IMR-90 (cell line): ENCODE measurements at regions not wholly inside any gene's neighbourhood (a gene's known extent, or its start where the extent isn't known, plus 50 kb on each side); places are given as distances from the start of the nearest gene placed in this dataset.

Source experiments
- ATAC-seq: fragments of 200-7000 bp; cut with Tn5 transposase; 2 replicates; pipeline ENCODE4 v1.9.1; 2020; ENCODE audit warnings: low read depth, mild to moderate bottlenecking, moderate library complexity
- BruUV-seq: library from RNA; stranded (reverse); fragments of 400-500 nt; replicated peaks from 2 replicates; lab custom pipeline; 2021; lab: Mats Ljungman, UMichigan
- CTCF ChIA-PET: fragments of 300-600 bp; formaldehyde crosslinking; extraction: SDS; loops from one replicate; lab custom pipeline; 2021; ENCODE audit warnings: antibody characterized with exemption; lab: Yijun Ruan, JAX
- POLR2A ChIA-PET: fragments of 300-600 bp; sonication (Branson Sonifier 250); formaldehyde crosslinking; loops from one replicate; lab custom pipeline; 2022; ENCODE audit warnings: antibody characterized with exemption; ENCODE audit not compliant: unreplicated experiment; lab: Charles Lee
- DNase-seq: peaks from one replicate; pipeline ENCODE4 v3.0.0; 2013
- H2AFZ ChIP-seq: replicated peaks from 2 replicates; pipeline ENCODE3; 2013; ENCODE audit warnings: low read length, mild to moderate bottlenecking; ENCODE audit not compliant: poor library complexity
- H2AK5ac ChIP-seq: 2 replicates; pipeline ENCODE4 v1.6.1; 2013; ENCODE audit warnings: low read depth, low read length, inconsistent platforms
- H2AK9ac ChIP-seq: replicated peaks from 2 replicates; pipeline ENCODE3; 2013; ENCODE audit warnings: mild to moderate bottlenecking, low read depth, low read length, moderate library complexity; ENCODE audit not compliant: poor library complexity
- H2BK120ac ChIP-seq: 2 replicates; pipeline ENCODE4 v1.6.1; 2013; ENCODE audit warnings: low read depth, low read length, inconsistent platforms
- H2BK15ac ChIP-seq: 3 replicates; pipeline ENCODE4 v1.6.1; 2013; ENCODE audit warnings: low read depth, low read length, inconsistent platforms
- H2BK20ac ChIP-seq: 2 replicates; pipeline ENCODE4 v1.6.1; 2013; ENCODE audit warnings: low read depth, mild to moderate bottlenecking, inconsistent platforms, low read length, moderate library complexity
- H2BK5ac ChIP-seq: 2 replicates; pipeline ENCODE4 v1.6.1; 2013; ENCODE audit warnings: mild to moderate bottlenecking, low read depth, low read length, inconsistent platforms; ENCODE audit not compliant: poor library complexity, severe bottlenecking
- H3K14ac ChIP-seq: replicated peaks from 2 replicates; pipeline ENCODE4 v1.6.1; 2013; ENCODE audit warnings: low read depth, low read length, inconsistent platforms
- H3K18ac ChIP-seq: 2 replicates; pipeline ENCODE4 v1.6.1; 2013; ENCODE audit warnings: low read depth, low read length, control low read depth
- H3K23ac ChIP-seq: 2 replicates; pipeline ENCODE4 v1.6.1; 2013; ENCODE audit warnings: low read depth, low read length, inconsistent platforms
- H3K27ac ChIP-seq: 2 replicates; pipeline ENCODE4 v1.5.1; 2013; ENCODE audit warnings: mild to moderate bottlenecking, control low read depth, low read length; ENCODE audit not compliant: insufficient read depth
- H3K27me3 ChIP-seq: 2 replicates; pipeline ENCODE4 v1.6.1; 2013; ENCODE audit warnings: low read length; ENCODE audit not compliant: control insufficient read depth, insufficient read depth
- H3K36me3 ChIP-seq: 2 replicates; pipeline ENCODE4 v1.6.1; 2013; ENCODE audit warnings: low read length, mixed read lengths; ENCODE audit not compliant: control insufficient read depth, insufficient read depth
- H3K4ac ChIP-seq: 2 replicates; pipeline ENCODE4 v1.6.1; 2013; ENCODE audit warnings: low read depth, low read length, inconsistent platforms
- H3K4me1 ChIP-seq: 2 replicates; pipeline ENCODE4 v1.6.1; 2013; ENCODE audit warnings: low read length, mixed read lengths; ENCODE audit not compliant: control insufficient read depth, insufficient read depth
- H3K4me2 ChIP-seq: 2 replicates; pipeline ENCODE4 v1.6.1; 2013; ENCODE audit warnings: low read depth, mild to moderate bottlenecking, control low read depth, low read length, moderate library complexity
- H3K4me3 ChIP-seq: 2 replicates; pipeline ENCODE4 v1.5.1; 2013; ENCODE audit warnings: low read depth, mild to moderate bottlenecking, control low read depth, low read length, moderate library complexity; ENCODE audit not compliant: insufficient read depth
- H3K56ac ChIP-seq: 2 replicates; pipeline ENCODE4 v1.6.1; 2013; ENCODE audit warnings: low read length, inconsistent platforms; ENCODE audit not compliant: insufficient read depth; ENCODE audit errors: extremely low read depth
- H3K79me1 ChIP-seq, 2 experiments: 2 replicates each; pipeline ENCODE4 v1.6.1; 2013; ENCODE audit warnings: low read length in 2 of 2, inconsistent platforms in 1 of 2, low read depth in 1 of 2
- H3K9ac ChIP-seq: 2 replicates; pipeline ENCODE4 v1.6.1; 2013; ENCODE audit warnings: low read depth, low read length, control low read depth
- H3K9me1 ChIP-seq: 2 replicates; pipeline ENCODE4 v1.6.1; 2013; ENCODE audit warnings: low read length, inconsistent platforms; ENCODE audit not compliant: insufficient read depth
- H3K9me3 ChIP-seq: 2 replicates; pipeline ENCODE4 v1.6.1; 2013; ENCODE audit warnings: low read length; ENCODE audit not compliant: control insufficient read depth, insufficient read depth
- H4K20me1 ChIP-seq: 2 replicates; pipeline ENCODE4 v1.6.1; 2013; ENCODE audit warnings: low read length, inconsistent platforms; ENCODE audit not compliant: insufficient read depth
- H4K5ac ChIP-seq: 2 replicates; pipeline ENCODE4 v1.6.1; 2013; ENCODE audit warnings: mild to moderate bottlenecking, low read depth, low read length, control low read depth
- H4K8ac ChIP-seq, 2 experiments: 2 replicates each; pipeline ENCODE4 v1.6.1; 2013; ENCODE audit warnings: low read depth in 2 of 2, low read length in 2 of 2, control low read depth in 1 of 2, inconsistent platforms in 1 of 2
- H4K91ac ChIP-seq: 2 replicates; pipeline ENCODE4 v1.6.1; 2013; ENCODE audit warnings: low read depth, low read length, inconsistent platforms; ENCODE audit not compliant: insufficient read depth
- BHLHE40 ChIP-seq: fragments of 150-350 bp; IDR thresholded peaks from 2 replicates; pipeline ENCODE4 v1.6.1; 2016; ENCODE audit warnings: mild to moderate bottlenecking, low read depth, low read length
- CHD1 ChIP-seq: IDR thresholded peaks from 2 replicates; pipeline ENCODE4 v1.6.1; 2012; ENCODE audit warnings: low read depth, low read length, improper control_type of control experiment
- CTCF ChIP-seq: conservative IDR thresholded peaks from 2 replicates; pipeline ENCODE4 v1.5.1; 2012; ENCODE audit warnings: mild to moderate bottlenecking, low read depth, low read length, improper control_type of control experiment
- ELK1 ChIP-seq: fragments of 150-350 bp; IDR thresholded peaks from 2 replicates; pipeline ENCODE4 v1.6.1; 2016; ENCODE audit warnings: low read depth, mild to moderate bottlenecking, low read length, moderate library complexity, borderline replicate concordance
- FOS ChIP-seq: fragments of 150-350 bp; IDR thresholded peaks from 2 replicates; pipeline ENCODE4 v1.6.1; 2016; ENCODE audit warnings: low read depth, low read length
- MXI1 ChIP-seq: IDR thresholded peaks from 2 replicates; pipeline ENCODE4 v1.6.1; 2012; ENCODE audit warnings: low read depth, mild to moderate bottlenecking, low read length, moderate library complexity, borderline replicate concordance
- NFE2L2 ChIP-seq: fragments of 150-350 bp; IDR thresholded peaks from 2 replicates; pipeline ENCODE4 v1.6.1; 2016; ENCODE audit warnings: low read depth, mild to moderate bottlenecking, low read length
- RAD21 ChIP-seq: IDR thresholded peaks from 2 replicates; pipeline ENCODE4 v1.6.1; 2012; ENCODE audit warnings: low read length, improper control_type of control experiment
- SMC3 ChIP-seq: fragments of 150-350 bp; IDR thresholded peaks from 2 replicates; pipeline ENCODE4 v1.6.1; 2016; ENCODE audit warnings: low read depth, mild to moderate bottlenecking, antibody characterized with exemption, low read length, moderate library complexity
- dilution Hi-C: fragments of 300-500 bp; cut with HindIII; formaldehyde crosslinking; loops from one replicate; pipeline ENCODE4 v1.14.3; 2018; ENCODE audit warnings: low sequenced_read_pairs; ENCODE audit not compliant: unreplicated experiment
- in situ Hi-C: fragments of 300-500 bp; cut with MboI; formaldehyde crosslinking; loops from 3 replicates; pipeline ENCODE4 v1.14.3; 2019; ENCODE audit warnings: low sequenced_read_pairs, inconsistent platforms, mixed read lengths
- intact Hi-C: fragments of 100-400 bp; cut with micrococcal nuclease; formaldehyde crosslinking; loops from 2 replicates; pipeline ENCODE4 v1.10.0; 2022

GRCh38 chr2:150100834-150101233 lies 386.6 kb downstream of the RND3 start:
- Histone ChIP-seq H3K27me3 (no peaks in the 10 kb centered on the region), H2AK9ac (no peak overlapping the region), H4K8ac (no peak overlapping the region), H2BK20ac (no peak overlapping the region), H3K18ac (no peak overlapping the region), H4K20me1 (no peaks in the 10 kb centered on the region), H2AK5ac (no peak overlapping the region), H3K56ac (no peak overlapping the region), H3K4ac (no peak overlapping the region), H2BK5ac (no peak overlapping the region), H3K79me1 (no peaks in the 10 kb centered on the region), H4K5ac (no peak overlapping the region), H3K36me3 (no peaks in the 10 kb centered on the region), H3K27ac (no peak overlapping the region), H3K9me3 (no peaks in the 10 kb centered on the region; the same call in 1 of the 2 replicates), H3K9ac (no peak overlapping the region), H3K4me1 (0 out of 2 replicates have a peak, but pooled peaks cover 2% of the 10 kb centered on the region), H3K4me2 (no peak overlapping the region), H4K91ac (no peak overlapping the region), H3K9me1 (no peaks in the 10 kb centered on the region), H2BK120ac (no peak overlapping the region), H2BK15ac (no peak overlapping the region), H3K23ac (no peak overlapping the region), H3K4me3 (no peak overlapping the region), H2AFZ (no peak overlapping the region), H3K14ac (no peak overlapping the region)
- no peak for ATAC-seq
- TF ChIP-seq CHD1 (no peak), BHLHE40 (no peak), CTCF (no peak), RAD21 (no peak), NFE2L2 (no peak), ELK1 (no peak), MXI1 (no peak), FOS (no peak), SMC3 (no peak)
- in situ Hi-C loops (no loop called here), intact Hi-C loops (no loop called here), dilution Hi-C loops (no loop called here)
- ChIA-PET POLR2A (no interaction called here), CTCF (no interaction called here)
- no peak for DNase-seq
- no TSS peak for BruUV-seq
